Endothelial cell of umbilical vein (primary cell): ENCODE measurements at regions not wholly inside any gene's neighbourhood (a gene's known extent, or its start where the extent isn't known, plus 50 kb on each side); places are given as distances from the start of the nearest gene placed in this dataset.
"Not testable (repeated sequence)": the region's sequence is repeated elsewhere in the genome, so short reads cannot be mapped to it uniquely, and the experiment has no call there.

Source experiments
- CTCF ChIP-seq, 2 donors: IDR thresholded peaks; 1 replicate in 1 of 2; 2 replicates in 1 of 2; pipeline ENCODE4 v1.5.1; 2011; ENCODE audit warnings: low read length in 2 of 2, mild to moderate bottlenecking in 2 of 2, moderate library complexity in 2 of 2, control low read depth in 1 of 2, inconsistent platforms in 1 of 2, low read depth in 1 of 2; ENCODE audit not compliant: insufficient read depth in 1 of 2; ENCODE audit errors: extremely low read depth in 1 of 2
- GATA2 ChIP-seq: IDR thresholded peaks from 2 replicates; pipeline ENCODE4 v1.7.0; 2011; ENCODE audit warnings: low read depth, mild to moderate bottlenecking, moderate library complexity, mixed read lengths, low read length; ENCODE audit not compliant: insufficient read length, insufficient read depth
- MAX ChIP-seq: IDR thresholded peaks from 2 replicates; pipeline ENCODE4 v1.6.1; 2011; ENCODE audit not compliant: insufficient read depth, insufficient read length
- POLR2A ChIP-seq: IDR thresholded peaks from 2 replicates; pipeline ENCODE4 v1.6.1; 2012; ENCODE audit warnings: low read depth, mild to moderate bottlenecking, control low read depth, low read length

GRCh38 chr2:89950807-89951206, 1259.3 kb downstream of the RPIA start:
- not testable (repeated sequence) for TF ChIP-seq CTCF (IDR thresholded peaks at IDR 0.05; ENCODE audit: extremely low read depth in 1 of 2, insufficient read depth in 1 of 2, low read depth in 1 of 2, low read length in 2 of 2); POLR2A; GATA2; MAX
